ENCODE measurements at regions not wholly inside any gene's neighbourhood (a gene's known extent, or its start where the extent isn't known, plus 50 kb on each side); places are given as distances from the start of the nearest gene placed in this dataset.

GRCh38 chr5:121251954-121252353, 599.7 kb upstream of the FTMT start:
- TF ChIP-seq ZNF335 (tag by site-specific recombination; conservative IDR thresholded peaks at IDR 0.05) = no peak
- TF ChIP-seq ZNF610 (tag by site-specific recombination; IDR thresholded peaks at IDR 0.05; ENCODE audit: borderline replicate concordance) = no peak
- TF ChIP-seq CTCF (tag by site-specific recombination; IDR thresholded peaks at IDR 0.05) = no peak
- no peak for TF ChIP-seq ZNF18 (tag by site-specific recombination; IDR thresholded peaks at IDR 0.05)
- no peak for TF ChIP-seq PBX3 (CRISPR knock-in tag; IDR thresholded peaks at IDR 0.05)
- no peak for TF ChIP-seq BCL6B (tag by site-specific recombination; IDR thresholded peaks at IDR 0.05)
- no peak for TF ChIP-seq ZNF747 (tag by site-specific recombination; IDR thresholded peaks at IDR 0.05)
- no peak for TF ChIP-seq ZBTB44 (tag by site-specific recombination; IDR thresholded peaks at IDR 0.05)
- TF ChIP-seq ZNF518A (tag by site-specific recombination; conservative IDR thresholded peaks at IDR 0.05; ENCODE audit: low read depth) = no peak
- no peak for TF ChIP-seq ZNF704 (tag by site-specific recombination; IDR thresholded peaks at IDR 0.05)
- TF ChIP-seq ZNF677 (tag by site-specific recombination; IDR thresholded peaks at IDR 0.05) = no peak
- TF ChIP-seq ZNF280C (tag by site-specific recombination; IDR thresholded peaks at IDR 0.05) = no peak
